GM12865 (cell line): ENCODE measurements at regions not wholly inside any gene's neighbourhood (a gene's known extent, or its start where the extent isn't known, plus 50 kb on each side); places are given as distances from the start of the nearest gene placed in this dataset.
A peak's percentile ranks its signal among the peaks of the same experiment; 100 is the strongest.

ENCODE experiments used
- DNase-seq: peaks from one replicate; pipeline ENCODE4 v3.0.0; 2010; ENCODE audit warnings: low read depth
- H3K4me3 ChIP-seq: 2 replicates; pipeline ENCODE4 v1.5.1; 2011; ENCODE audit warnings: mild to moderate bottlenecking, low read depth, low read length, control low read depth
- CTCF ChIP-seq: IDR thresholded peaks from 2 replicates; pipeline ENCODE4 v1.5.1; 2011; ENCODE audit warnings: low read length, control low read depth, low read depth, inconsistent platforms; ENCODE audit not compliant: insufficient read depth; ENCODE audit errors: missing control alignments

- no peak for TF ChIP-seq CTCF
- no peak for DNase-seq
- no peak overlapping the region for H3K4me3 ChIP-seq
Observed at GRCh38 chr4:181579486-181579885, 663.7 kb upstream of the TENM3 start.

- no peak overlapping the region for H3K4me3 ChIP-seq
- no peak for TF ChIP-seq CTCF
- DNase-seq = no peak
Observed at GRCh38 chr4:181581983-181582382, 661.2 kb upstream of the TENM3 start.

GRCh38 chr4:181582595-181582994 lies 660.6 kb upstream of the TENM3 start:
- H3K4me3 ChIP-seq = no peak overlapping the region
- DNase-seq = no peak
- no peak for TF ChIP-seq CTCF

GRCh38 chr4:181588733-181589302 lies 654.4 kb upstream of the TENM3 start:
- TF ChIP-seq CTCF = no peak
- no peak for DNase-seq
- H3K4me3 ChIP-seq = no peak overlapping the region

GRCh38 chr4:181592221-181592745 lies 650.9 kb upstream of the TENM3 start:
- peak; percentile 6 for DNase-seq
- TF ChIP-seq CTCF = no peak
- H3K4me3 ChIP-seq = no peak overlapping the region

GRCh38 chr4:181593703-181594102 lies 649.5 kb upstream of the TENM3 start:
- no peak for TF ChIP-seq CTCF
- DNase-seq = no peak
- H3K4me3 ChIP-seq = no peak overlapping the region

- DNase-seq = no peak
- H3K4me3 ChIP-seq = no peak overlapping the region
- TF ChIP-seq CTCF = no peak
Observed at GRCh38 chr4:181594188-181594587, 649.0 kb upstream of the TENM3 start.
